Activated naive CD4-positive, alpha-beta T cell treated with anti-CD3 and anti-CD28 coated beads for 36 hours (primary cell): ENCODE measurements at regions not wholly inside any gene's neighbourhood (a gene's known extent, or its start where the extent isn't known, plus 50 kb on each side); places are given as distances from the start of the nearest gene placed in this dataset.
"Not testable (repeated sequence)": the region's sequence is repeated elsewhere in the genome, so short reads cannot be mapped to it uniquely, and the experiment has no call there.

Source experiments
- CTCF ChIA-PET: fragments of 350-600 bp; sonication (Branson Sonifier 250); formaldehyde crosslinking; loops from one replicate; lab custom pipeline; 2021; ENCODE audit warnings: antibody characterized with exemption; lab: Charles Lee
- DNase-seq: peaks from one replicate; pipeline ENCODE4 v3.0.0-alpha.2; 2020
- H3K27ac Mint-ChIP-seq: one replicate; pipeline ENCODE4 v1.8.0; 2021; ENCODE audit warnings: mild to moderate bottlenecking, mixed read lengths
- H3K27me3 Mint-ChIP-seq: one replicate; pipeline ENCODE4 v1.8.0; 2021; ENCODE audit warnings: low read depth, mixed read lengths
- H3K36me3 Mint-ChIP-seq: one replicate; pipeline ENCODE4 v1.8.0; 2021; ENCODE audit warnings: low read depth, mixed read lengths
- H3K4me1 Mint-ChIP-seq: one replicate; pipeline ENCODE4 v1.8.0; 2021; ENCODE audit warnings: low read depth, mixed read lengths
- H3K4me3 Mint-ChIP-seq: one replicate; pipeline ENCODE4 v1.8.0; 2021; ENCODE audit warnings: mild to moderate bottlenecking, moderate library complexity, mixed read lengths
- H3K9me3 Mint-ChIP-seq: one replicate; pipeline ENCODE4 v1.8.0; 2021; ENCODE audit warnings: mixed read lengths
- intact Hi-C: fragments of 100-400 bp; cut with micrococcal nuclease; formaldehyde crosslinking; loops from one replicate; pipeline ENCODE4 v1.15.1; 2023

DNA sequence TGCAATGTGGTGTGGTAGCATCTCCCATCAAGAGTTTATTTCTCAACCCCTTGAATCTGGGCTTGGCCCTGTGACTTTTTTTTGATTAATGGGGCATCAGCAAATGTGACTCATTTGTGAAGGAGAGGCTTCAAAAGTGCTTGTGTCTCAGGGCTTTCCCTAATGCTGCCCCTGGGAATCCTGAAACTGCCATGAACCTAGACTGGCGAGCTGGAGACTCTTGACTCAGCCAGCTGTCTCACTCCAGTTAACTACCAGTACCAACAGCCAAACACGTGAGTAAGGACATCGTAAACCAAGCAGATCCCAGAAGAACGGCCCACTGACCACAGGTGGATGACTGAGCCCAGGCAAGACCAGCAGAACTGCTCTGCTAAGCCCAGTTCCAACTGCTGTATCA lies 72.8 kb upstream of the ADTRP start:
- DNase-seq, result no peak
- no peaks in the 10 kb centered on the region for H3K27me3 Mint-ChIP-seq
- H3K4me1 Mint-ChIP-seq, result peaks cover 5% of the 10 kb centered on the region
- intact Hi-C loops, result no loop called here
- CTCF ChIA-PET, result no interaction called here
- peaks cover 1% of the 10 kb centered on the region for H3K9me3 Mint-ChIP-seq
- H3K36me3 Mint-ChIP-seq, result no peaks in the 10 kb centered on the region
- no peak overlapping the region for H3K27ac Mint-ChIP-seq
- H3K4me3 Mint-ChIP-seq, result no peak overlapping the region

DNA sequence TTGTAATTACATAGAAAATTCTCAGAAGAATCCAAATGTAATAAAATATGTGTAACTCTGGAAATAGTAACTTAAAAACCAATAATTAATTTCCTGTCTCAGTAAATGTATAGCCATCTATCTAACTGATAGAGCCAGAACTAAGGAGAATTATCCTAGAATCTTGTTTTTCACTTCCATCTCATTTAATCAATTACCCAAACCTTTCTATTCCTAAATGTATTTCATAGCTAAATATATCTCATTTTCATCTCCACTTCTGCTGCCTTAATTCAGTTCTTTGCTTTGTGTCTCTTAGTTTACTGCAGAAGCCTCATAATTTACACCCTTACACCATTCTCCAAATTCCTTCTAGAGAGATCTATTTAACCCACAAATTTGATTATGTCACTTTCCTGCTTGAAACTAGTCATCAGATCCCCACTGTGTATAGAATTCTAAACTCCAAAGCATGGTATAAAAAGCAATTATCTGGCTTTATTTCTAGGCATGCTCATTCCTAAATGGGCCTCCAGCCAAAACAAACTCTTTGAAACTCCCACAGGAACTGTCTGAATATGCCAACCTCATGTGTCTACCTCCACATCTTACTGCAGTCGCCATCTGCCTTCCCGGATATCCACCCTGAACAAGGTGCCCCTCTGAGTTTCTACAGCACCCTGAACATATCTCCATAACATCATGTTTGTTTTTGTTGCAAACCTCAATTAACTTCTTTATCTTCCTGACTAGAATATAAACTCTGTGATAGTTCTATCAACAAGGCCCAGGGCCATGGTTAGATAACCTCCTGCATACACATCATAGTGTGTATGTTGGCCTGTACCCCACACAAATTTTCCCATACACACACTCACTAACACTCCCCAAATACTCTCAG lies 70.5 kb upstream of the ADTRP start:
- no peaks in the 10 kb centered on the region for H3K27me3 Mint-ChIP-seq
- CTCF ChIA-PET, result interaction anchor here (0.6 kb wide), 1 partner anchor 148 kb away, joined by 3 read pairs; no protein-coding TSS in a partner anchor
- no peaks in the 10 kb centered on the region for H3K4me1 Mint-ChIP-seq
- no peak overlapping the region for H3K4me3 Mint-ChIP-seq
- no peaks in the 10 kb centered on the region for H3K9me3 Mint-ChIP-seq
- no peaks in the 10 kb centered on the region for H3K36me3 Mint-ChIP-seq
- DNase-seq, result no peak
- intact Hi-C loops, result no loop called here
- no peak overlapping the region for H3K27ac Mint-ChIP-seq

DNA sequence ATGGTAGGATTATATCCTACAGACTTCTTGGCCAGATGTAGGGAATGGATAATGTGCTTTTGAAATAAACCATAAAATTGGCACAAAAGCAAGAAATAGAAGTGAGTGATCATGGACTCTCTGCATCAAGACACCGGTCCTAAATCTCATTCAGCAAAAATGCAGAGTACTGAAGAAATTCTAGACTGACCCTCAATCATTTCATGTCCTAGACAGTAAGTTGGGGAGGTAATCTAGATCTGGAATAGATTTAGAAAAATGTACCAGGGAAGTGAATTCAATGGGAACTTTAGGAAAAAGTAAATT lies 69.7 kb upstream of the ADTRP start:
- CTCF ChIA-PET, result no interaction called here
- Mint-ChIP-seq H3K4me1 (no peaks in the 10 kb centered on the region), H3K9me3 (no peaks in the 10 kb centered on the region), H3K27me3 (no peaks in the 10 kb centered on the region), H3K27ac (no peak overlapping the region), H3K4me3 (no peak overlapping the region), H3K36me3 (no peaks in the 10 kb centered on the region)
- intact Hi-C loops, result no loop called here
- DNase-seq, result no peak

DNA sequence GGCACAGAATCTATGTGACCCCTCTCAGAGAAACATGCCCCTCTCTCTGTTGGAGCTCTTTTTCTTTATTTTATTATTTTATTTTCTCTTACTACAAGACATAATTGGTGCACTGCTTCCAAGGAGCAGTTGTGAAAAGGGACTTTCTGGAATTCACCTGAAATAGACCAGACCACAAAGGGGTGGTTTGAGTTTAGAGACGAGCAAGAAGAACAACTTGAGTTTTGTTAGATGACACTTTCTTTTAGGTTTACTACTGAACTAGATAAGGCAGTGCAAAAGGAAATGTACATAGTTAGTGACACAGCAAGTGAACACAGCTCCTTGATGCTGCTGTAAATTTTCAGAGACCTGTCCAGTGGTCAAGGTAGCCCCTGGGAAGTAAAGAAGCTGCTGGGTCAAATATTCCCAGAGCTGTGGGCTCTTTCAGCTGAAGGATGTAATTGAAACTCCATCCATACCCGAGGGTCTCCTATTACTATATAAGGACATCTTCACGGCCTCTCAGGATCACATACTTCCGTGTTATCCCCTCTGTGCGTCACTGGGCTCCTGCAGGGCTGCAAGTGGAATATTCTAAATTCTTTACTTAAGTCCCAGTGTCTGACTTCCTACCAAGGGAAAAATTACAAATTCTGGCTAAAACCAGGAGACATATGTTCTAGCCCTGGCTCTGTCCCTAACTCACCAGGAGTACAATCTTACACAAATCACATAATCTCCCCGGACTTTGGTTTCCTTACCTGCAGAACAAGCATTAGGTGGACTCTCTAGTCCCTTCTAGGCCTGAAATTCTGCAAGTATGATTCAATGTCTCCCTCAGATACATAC lies 69.1 kb upstream of the ADTRP start:
- intact Hi-C loops, result no loop called here
- no peak for DNase-seq
- Mint-ChIP-seq H3K36me3 (no peaks in the 10 kb centered on the region), H3K4me3 (no peak overlapping the region), H3K4me1 (no peaks in the 10 kb centered on the region), H3K27me3 (no peaks in the 10 kb centered on the region), H3K9me3 (no peaks in the 10 kb centered on the region), H3K27ac (no peak overlapping the region)
- CTCF ChIA-PET, result interaction anchor here (0.9 kb wide), 1 partner anchor 442 kb away, joined by 3 read pairs; the partner anchor contains the start of gene EDN1

DNA sequence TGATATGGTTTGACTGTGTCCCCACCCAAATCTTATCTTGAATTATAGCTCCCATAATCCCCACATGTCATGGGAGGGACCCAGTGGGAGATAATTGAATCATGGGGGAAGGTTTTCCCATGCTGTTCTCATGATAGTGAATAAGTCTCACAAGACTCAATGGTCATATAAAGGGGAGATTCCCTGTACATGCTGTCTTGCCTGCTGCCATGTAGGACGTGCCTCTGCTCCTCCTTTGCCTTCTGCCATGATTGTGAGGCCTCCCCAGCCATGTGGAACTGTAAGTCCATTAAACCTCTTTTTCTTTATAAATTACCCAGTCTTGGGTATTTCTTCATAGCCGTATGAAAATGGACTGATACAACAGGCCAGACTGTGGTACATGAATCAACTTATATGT lies 68.5 kb upstream of the ADTRP start:
- not testable (repeated sequence) for H3K36me3 Mint-ChIP-seq

DNA sequence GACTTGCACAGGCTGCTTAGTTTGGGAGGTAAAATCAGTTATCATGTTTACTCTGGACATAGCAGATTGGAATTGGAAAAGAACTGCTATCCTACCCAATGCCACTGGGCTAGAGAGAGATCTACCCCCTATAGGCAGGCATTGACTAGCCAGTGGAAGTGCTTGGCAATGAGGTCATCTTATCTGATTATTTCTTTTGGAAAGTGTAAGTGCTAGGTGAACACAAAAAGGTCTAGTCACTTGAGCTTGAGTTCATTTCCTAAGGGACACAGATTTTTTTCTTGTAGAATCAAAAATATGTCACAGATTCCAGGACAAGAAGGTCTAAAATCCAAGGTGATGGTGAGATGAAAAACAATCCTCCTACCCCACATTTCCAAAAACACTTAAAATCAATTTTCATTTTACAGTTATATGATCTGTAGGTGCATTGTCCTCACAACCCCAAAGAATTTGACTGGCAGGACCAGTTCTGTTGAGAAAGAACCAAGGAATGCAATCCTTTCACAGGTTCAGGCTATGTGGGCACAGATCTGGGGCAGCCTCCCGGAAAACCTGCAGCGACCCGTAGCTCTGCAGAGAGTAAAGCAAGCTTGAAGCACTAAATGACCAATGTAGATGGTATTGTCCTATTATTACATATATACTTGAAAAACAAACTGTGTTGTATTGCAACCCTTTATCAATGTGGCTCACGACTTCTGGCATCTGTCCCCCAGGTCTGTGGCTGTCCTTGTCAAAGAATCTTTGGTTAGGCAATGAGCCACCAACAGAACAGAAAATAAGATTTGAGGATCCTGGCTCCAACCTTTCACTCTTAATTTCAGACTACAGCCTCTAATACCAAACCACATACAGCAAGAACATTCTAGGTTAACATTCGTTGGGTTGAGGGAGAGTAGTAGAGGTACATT lies 67.3 kb upstream of the ADTRP start:
- Mint-ChIP-seq H3K36me3 (no peaks in the 10 kb centered on the region), H3K4me1 (no peaks in the 10 kb centered on the region), H3K9me3 (peaks cover 4% of the 10 kb centered on the region), H3K4me3 (no peak overlapping the region), H3K27me3 (no peaks in the 10 kb centered on the region), H3K27ac (no peak overlapping the region)
- intact Hi-C loops, result no loop called here
- CTCF ChIA-PET, result interaction anchor here (1.1 kb wide), 1 partner anchor 20 kb away, joined by 4 read pairs; no protein-coding TSS in a partner anchor
- DNase-seq, result no peak

More for the DNA sequence above, 68.5 kb upstream of the ADTRP start:
- H3K4me3 Mint-ChIP-seq, H3K9me3 Mint-ChIP-seq, H3K27me3 Mint-ChIP-seq, DNase-seq, intact Hi-C loops, H3K27ac Mint-ChIP-seq, H3K4me1 Mint-ChIP-seq: not testable (repeated sequence)
- CTCF ChIA-PET, result interaction anchor here (0.9 kb wide), 1 partner anchor 443 kb away, joined by 3 read pairs; the partner anchor contains the start of gene EDN1

DNA sequence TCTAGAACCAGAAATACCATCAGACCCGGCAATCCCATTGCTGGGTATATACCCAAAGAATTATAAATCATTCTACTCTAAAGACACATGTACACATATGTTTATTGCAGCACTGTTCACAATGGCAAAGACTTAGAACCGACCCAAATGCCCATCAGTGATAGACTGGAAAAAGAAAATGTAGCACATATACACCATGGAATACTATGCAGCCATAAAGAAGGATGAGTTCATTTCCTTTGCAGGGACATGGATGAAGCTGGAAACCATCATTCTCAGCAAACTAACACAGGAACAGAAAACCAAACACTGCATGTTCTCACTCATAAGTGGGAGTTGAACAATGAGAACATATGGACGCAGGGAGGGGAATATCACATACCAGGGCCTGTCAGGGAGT lies 64.2 kb upstream of the ADTRP start:
- DNase-seq, H3K27me3 Mint-ChIP-seq, H3K4me3 Mint-ChIP-seq, H3K4me1 Mint-ChIP-seq, intact Hi-C loops, H3K27ac Mint-ChIP-seq, CTCF ChIA-PET, H3K36me3 Mint-ChIP-seq: not testable (repeated sequence)
- peaks cover 14% of the 10 kb centered on the region for H3K9me3 Mint-ChIP-seq

DNA sequence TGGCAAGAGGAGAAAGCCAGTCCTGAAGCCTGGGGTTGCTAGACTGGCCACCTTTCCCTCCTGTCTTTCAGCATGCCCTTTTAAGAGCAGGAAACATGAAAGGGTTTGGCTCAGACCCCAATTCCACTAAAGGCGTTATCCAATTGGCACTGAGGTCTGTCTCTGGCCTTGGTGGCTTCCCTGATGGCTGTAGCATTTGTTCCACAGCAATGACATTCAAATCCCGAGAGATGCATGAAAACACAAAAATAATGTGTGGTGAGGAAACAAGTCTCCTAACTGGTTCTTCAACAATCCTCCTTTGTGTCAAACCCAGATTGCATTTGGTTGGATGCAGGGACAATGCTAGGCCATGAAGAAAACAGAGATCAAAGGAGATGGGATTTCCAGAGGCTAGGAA lies 56.5 kb upstream of the ADTRP start:
- peaks cover 4% of the 10 kb centered on the region for H3K36me3 Mint-ChIP-seq
- intact Hi-C loops, result no loop called here
- no peaks in the 10 kb centered on the region for H3K4me1 Mint-ChIP-seq
- H3K27me3 Mint-ChIP-seq, result no peaks in the 10 kb centered on the region
- peaks cover 7% of the 10 kb centered on the region for H3K9me3 Mint-ChIP-seq
- no peak overlapping the region for H3K4me3 Mint-ChIP-seq
- H3K27ac Mint-ChIP-seq, result no peak overlapping the region
- no peak for DNase-seq
- CTCF ChIA-PET, result interaction anchor here (0.9 to 1.1 kb wide), 2 partner anchors 9 to 454 kb away, joined by 3 read pairs; no protein-coding TSS in a partner anchor

DNA sequence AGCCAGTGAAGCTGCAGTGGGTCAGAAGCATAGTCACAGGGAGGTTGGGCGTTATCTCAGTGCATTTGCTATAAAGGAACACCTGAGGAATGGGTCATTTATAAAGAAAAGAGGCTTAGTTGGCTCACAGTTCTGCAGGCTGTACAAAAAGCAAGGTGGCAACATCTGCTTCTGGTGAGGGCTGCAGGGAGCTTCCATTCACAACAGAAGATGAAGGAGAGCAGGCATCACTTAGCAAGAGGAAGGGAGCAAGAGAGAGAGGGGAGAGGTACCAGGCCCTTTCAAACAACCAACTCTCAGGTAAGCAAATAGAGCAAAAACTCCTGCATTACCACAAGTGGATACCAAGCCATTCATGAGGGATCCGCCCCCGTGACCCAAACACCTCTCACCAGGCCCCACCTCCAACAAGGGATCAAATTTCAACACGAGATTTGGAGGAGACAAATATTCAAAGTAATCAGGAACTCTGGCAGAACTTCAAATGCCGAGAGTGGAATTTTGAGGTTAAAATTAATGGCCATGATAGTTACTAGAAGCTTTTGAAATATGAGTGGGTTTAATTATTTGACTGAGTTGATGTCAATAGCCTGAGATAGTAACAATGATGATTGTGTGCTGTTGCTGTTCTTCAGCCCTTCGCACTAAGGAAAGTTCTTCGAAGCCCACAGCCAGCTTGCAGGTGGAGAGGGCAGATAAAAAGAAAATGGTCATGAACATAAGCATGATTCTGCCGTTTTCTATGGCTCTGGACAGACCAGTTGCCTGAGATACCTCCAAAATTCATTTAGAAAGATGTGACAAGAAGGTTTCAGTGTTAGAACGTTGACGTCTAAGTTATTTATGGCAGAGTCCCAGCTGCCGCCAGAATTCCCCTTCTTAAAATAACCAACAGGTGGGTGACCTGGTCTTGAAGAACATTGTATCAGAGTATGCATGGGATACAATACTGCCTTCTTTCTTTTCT lies 55.3 kb upstream of the ADTRP start:
- H3K36me3 Mint-ChIP-seq, result no peaks in the 10 kb centered on the region
- intact Hi-C loops, result no loop called here
- no peak for DNase-seq
- no peak overlapping the region for H3K27ac Mint-ChIP-seq
- no peaks in the 10 kb centered on the region for H3K4me1 Mint-ChIP-seq
- no peak overlapping the region for H3K4me3 Mint-ChIP-seq
- CTCF ChIA-PET, result interaction anchor here (0.6 to 1.1 kb wide), 2 partner anchors 180 to 455 kb away, joined by 3 read pairs; no protein-coding TSS in a partner anchor
- H3K9me3 Mint-ChIP-seq, result no peaks in the 10 kb centered on the region
- H3K27me3 Mint-ChIP-seq, result no peaks in the 10 kb centered on the region

DNA sequence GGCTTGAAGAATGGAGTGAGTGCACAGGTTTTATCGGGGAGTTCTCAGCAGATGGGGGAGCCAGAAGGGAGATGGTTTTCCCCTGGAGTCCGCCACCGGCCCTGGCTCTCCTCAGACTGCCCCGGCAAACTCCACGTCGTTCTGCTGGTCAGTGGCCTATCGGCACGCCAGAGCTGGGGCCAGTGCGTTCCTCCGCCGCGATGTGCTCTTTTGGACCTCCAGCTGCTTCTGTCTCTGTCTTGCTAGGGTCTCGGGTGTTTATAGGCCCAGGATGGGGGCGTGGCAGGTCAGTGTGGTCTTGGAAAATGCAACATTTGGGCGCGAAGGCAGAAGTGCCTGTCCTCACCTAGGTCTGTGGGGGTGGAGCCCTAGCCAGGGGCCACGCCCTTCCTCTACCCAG lies 53.0 kb upstream of the ADTRP start:
- DNase-seq, result no peak
- intact Hi-C loops, result no loop called here
- no peaks in the 10 kb centered on the region for H3K27me3 Mint-ChIP-seq
- H3K9me3 Mint-ChIP-seq, result no peaks in the 10 kb centered on the region
- no peaks in the 10 kb centered on the region for H3K36me3 Mint-ChIP-seq
- no peaks in the 10 kb centered on the region for H3K4me1 Mint-ChIP-seq
- no peak overlapping the region for H3K4me3 Mint-ChIP-seq
- CTCF ChIA-PET, result no interaction called here
- no peak overlapping the region for H3K27ac Mint-ChIP-seq

DNA sequence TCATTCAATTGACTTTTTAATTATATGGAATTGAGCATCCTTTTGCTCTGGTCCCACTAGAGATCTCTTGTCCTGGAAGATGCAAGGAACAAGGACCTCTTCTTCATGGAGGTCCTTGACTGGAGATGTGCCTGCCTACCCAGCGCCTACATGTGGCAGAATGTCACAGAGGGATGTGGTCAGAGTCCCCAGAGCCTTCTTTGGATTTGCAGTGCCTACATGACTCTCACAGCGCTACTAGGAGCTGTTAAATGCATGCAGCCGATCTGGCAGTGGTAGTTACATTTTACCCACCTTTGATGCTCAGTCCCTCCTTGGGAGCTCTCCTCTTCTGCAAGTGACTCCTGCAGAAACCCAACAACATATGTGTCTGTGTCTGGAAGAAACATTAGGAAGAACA lies 51.9 kb upstream of the ADTRP start:
- Mint-ChIP-seq H3K9me3 (no peaks in the 10 kb centered on the region), H3K4me1 (peaks cover 2% of the 10 kb centered on the region), H3K27me3 (no peaks in the 10 kb centered on the region), H3K27ac (no peak overlapping the region), H3K36me3 (no peaks in the 10 kb centered on the region), H3K4me3 (no peak overlapping the region)
- CTCF ChIA-PET, result no interaction called here
- intact Hi-C loops, result no loop called here
- no peak for DNase-seq
